Cardiac fibroblast (primary cell): ENCODE measurements at regions not wholly inside any gene's neighbourhood (a gene's known extent, or its start where the extent isn't known, plus 50 kb on each side); places are given as distances from the start of the nearest gene placed in this dataset.

ENCODE experiments used
- DNase-seq, 2 donors: peaks; one replicate each; pipeline versions ENCODE4 v3.0.0 to v3.0.0-alpha.2; 2010; ENCODE audit warnings: low read depth in 2 of 2
- H3K4me3 ChIP-seq, 2 donors: replicated peaks in 1 of 2; 1 replicate in 1 of 2; 2 replicates in 1 of 2; pipeline ENCODE4 v1.5.1; 2011; ENCODE audit warnings: low read depth in 2 of 2, low read length in 2 of 2, mild to moderate bottlenecking in 2 of 2, moderate library complexity in 1 of 2
- CTCF ChIP-seq: IDR thresholded peaks from one replicate; pipeline ENCODE4 v1.5.1; 2011; ENCODE audit warnings: low read depth, mild to moderate bottlenecking, low read length, inconsistent platforms

DNA sequence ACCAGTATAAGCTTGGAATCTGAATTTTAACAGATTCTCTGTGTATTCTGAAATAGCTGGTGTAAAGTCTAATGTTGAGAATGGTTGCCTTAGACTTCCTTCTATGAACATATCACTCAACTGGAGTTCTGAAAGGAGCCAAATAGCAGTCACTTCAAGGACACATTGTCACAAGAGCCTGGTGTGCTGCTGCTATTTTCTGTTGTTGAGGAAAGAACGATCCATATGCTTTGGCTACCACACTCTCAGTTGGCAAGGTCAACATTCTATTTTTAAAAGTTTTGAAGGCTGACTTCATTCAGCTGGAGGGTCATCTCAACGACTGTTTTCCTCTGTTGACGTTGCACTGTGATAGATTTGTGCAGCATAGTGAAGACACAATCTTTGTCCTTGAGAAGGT lies 248.7 kb downstream of the TUSC7 start:
- no peak for TF ChIP-seq CTCF
- DNase-seq, result no peak
- no peak overlapping the region for H3K4me3 ChIP-seq

- DNase-seq, result no peak
- no peak for TF ChIP-seq CTCF
- H3K4me3 ChIP-seq, result no peak overlapping the region
Observed at GRCh38 chr3:116961106-116961505, 251.5 kb downstream of the TUSC7 start.

DNA sequence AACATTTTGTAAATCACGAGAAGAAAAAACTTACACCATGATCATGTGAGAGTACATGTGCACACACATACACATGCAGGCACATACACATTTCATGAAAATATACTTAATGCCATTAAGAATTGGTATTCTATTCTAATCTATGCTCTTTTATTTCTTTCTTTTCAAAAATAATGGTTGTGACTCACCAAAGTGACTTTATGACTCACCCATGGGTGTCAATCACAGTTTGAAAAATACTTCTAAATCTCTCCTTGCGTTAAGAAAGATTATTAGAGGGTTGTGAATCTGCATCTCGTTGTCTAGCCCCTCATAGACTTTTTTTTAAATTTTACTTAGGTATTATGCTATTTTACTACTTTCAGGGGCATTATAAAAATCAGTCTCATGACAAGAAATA lies 254.2 kb downstream of the TUSC7 start:
- TF ChIP-seq CTCF, result no peak
- no peak for DNase-seq
- H3K4me3 ChIP-seq, result no peak overlapping the region

DNA sequence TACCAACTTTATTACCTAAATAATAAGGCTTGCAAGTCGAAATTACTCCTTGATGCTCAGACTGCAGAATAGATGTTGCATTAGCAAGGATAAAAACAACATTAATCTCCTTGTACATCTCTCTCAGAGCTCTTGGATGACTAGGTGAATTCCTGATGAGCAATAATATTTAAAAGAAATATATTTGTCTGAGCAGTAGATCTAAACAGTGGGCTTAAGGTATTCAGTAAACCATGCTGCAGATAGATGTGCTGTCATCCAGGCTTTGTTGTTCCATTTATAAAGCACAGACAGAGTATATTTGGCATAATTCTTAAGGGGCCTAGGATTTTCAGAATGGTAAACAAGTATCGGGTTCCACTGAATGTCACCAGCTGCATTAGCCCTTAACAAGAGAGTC lies 257.1 kb downstream of the TUSC7 start:
- TF ChIP-seq CTCF, result no peak
- no peak for DNase-seq
- H3K4me3 ChIP-seq, result no peak overlapping the region

- no peak for DNase-seq
- TF ChIP-seq CTCF, result no peak
- H3K4me3 ChIP-seq, result no peak overlapping the region
Observed at GRCh38 chr3:116969135-116969534, 259.6 kb downstream of the TUSC7 start.

DNA sequence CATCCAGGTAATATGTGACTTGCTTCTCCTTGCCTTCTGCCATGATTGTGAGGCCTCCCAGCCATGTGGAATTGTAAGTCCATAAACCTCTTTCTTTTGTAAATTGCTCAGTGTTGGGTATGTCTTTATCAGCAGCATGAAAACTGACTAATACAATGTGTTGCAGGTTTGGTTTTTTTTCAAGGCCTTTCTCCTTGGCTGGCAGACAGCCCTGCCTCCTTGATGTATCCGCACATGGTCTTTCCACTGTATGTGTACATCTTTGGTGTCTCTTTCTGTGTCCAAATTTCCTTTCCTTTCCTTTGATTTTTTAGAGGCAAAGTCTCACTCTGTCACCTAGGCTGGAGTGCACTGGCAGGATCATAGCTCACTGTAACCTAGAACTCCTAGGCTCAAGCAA lies 260.1 kb downstream of the TUSC7 start:
- no peak overlapping the region for H3K4me3 ChIP-seq
- no peak for DNase-seq
- TF ChIP-seq CTCF, result no peak

- no peak for TF ChIP-seq CTCF
- H3K4me3 ChIP-seq, result no peak overlapping the region
- no peak for DNase-seq
Observed at GRCh38 chr3:116971531-116971930, 262.0 kb downstream of the TUSC7 start.
